GM18511 (cell line): ENCODE measurements at regions not wholly inside any gene's neighbourhood (a gene's known extent, or its start where the extent isn't known, plus 50 kb on each side); places are given as distances from the start of the nearest gene placed in this dataset.

ENCODE experiments used
- ATAC-seq: cut with Tn5 transposase; IDR thresholded peaks from one replicate; pipeline ENCODE4 v1.9.1; 2021; ENCODE audit warnings: mild to moderate bottlenecking, moderate library complexity; ENCODE audit not compliant: unreplicated experiment

DNA sequence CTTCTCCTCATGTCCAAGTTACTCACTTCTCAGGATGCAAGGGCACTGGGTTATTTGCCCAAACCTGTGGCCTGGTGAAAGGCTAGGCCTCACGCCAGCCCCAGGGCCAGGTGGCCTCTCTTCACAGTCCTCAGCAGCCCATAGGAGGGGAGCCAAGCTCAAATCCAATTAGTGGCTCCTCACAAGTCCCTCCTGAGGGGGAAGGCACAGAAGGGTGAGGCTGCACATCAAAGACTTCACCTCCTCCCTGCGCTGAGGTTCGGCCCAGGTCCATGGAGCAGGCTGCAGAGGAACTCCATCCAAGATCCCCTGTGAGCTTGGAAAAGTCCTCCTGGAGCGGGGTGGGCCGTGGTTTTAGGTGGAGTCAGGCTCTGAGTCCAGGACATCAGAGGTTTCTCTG is 320.0 kb downstream of the FOXL1 start:
- ATAC-seq = no peak

DNA sequence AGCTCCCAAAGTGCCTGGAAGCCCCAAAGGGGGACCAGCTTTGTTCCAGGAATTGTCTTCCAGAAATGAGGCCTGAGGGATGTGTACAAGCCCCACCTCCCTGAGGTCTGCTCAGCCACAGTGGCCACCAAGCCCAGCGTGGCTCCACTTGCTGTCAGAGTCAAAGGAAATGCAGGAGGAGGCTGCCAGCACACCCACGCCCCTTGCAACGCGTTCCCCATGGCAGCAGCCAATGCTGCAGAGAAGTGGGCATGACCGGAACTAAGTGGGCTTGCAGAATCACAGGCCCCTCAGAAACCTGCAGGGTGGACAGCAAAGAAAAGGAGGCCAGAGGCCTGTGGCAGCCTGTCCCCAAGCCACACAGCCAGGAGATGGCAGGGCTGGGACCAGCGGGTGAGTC is 320.8 kb downstream of the FOXL1 start:
- no peak for ATAC-seq

DNA sequence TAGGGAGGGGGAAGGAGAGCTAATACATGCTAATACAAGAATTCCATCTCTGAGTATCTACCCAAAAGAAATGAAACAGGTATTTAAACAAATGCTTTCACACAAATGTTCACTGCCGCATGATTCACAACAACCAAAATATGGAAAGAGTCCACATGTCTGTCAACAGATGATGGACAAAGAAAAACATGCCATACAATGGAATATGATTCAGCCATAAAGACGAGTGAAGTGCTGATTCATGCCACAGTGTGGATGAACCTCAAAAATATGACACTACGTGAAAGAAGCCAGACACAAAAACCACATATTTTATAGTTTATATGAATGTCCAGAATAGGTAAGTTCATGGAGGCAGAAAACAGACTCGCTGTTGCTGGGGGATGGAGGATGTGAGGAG is 321.4 kb downstream of the FOXL1 start:
- ATAC-seq = no peak

DNA sequence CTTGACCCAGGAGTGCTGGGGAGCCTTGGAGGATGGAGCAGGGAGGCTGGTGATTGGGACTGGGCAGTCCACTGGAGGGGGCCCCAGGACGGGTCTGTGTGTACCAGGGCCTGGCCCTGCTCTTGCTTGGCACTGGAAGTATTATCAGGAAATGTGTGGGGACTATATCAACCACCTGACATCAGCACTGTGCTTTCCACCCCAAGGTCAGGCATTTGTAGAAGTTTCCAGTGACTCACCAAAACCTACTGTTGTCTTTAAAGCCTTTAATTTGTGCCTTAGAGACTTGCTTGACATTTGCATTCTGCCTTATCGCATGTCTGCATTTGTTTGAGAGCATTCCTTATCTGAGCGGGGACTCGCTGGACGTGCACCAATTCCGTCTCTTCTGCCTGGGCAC is 323.1 kb downstream of the FOXL1 start:
- ATAC-seq = no peak

DNA sequence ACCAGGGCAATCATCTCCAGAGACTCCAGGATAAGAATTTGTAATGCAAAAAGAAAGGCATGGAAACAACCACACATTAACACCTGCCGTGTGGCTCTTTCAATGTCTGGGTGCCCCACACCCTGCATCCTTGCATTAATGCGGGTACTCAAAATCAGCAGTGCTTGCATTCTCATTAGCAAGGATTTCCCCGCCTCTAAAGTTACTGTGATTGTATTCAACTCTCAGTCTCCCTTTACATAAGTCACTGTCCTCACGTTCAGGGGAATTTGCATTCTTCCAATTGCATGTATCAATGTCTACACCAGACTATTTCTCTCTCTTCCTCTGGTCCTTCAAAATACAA is 324.3 kb downstream of the FOXL1 start:
- ATAC-seq = no peak

DNA sequence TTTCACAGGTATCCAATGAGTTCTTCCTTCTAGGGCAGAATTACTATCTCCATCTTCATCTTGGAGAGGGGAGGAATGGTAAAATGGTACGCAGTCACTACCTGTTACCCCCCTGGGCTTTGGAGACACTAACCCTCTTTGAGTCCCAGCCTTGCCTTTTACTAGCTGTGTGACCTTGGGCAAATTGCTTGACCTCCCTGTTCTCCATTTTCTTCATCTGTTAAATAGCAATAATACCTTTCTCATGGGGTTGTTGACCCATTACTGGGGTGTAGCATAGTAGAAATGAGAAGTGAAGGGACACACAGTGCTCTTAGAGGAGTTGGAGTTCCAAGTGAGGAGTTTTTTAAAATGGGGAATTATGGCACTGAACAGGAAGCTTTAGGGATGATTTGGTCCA is 324.7 kb downstream of the FOXL1 start:
- no peak for ATAC-seq

DNA sequence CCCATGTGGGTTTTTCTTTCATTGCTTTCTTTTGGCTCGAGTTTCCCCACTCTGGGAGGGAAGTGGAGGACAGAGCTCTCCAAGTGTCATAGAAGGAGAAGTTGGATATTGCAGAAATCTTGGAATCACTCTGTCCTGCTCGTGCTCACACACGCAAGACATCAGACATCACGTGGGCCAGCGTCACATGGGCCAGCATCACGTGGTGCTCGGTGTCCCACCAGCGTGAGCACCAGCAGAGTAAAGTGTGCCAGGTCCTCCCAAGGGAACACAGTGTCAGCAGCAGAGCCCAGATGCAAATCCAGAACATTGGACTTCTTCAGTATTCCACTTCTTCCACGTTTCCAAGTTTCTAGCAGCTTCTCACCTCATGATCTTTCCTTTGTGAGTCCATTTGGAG is 327.0 kb downstream of the FOXL1 start:
- no peak for ATAC-seq

DNA sequence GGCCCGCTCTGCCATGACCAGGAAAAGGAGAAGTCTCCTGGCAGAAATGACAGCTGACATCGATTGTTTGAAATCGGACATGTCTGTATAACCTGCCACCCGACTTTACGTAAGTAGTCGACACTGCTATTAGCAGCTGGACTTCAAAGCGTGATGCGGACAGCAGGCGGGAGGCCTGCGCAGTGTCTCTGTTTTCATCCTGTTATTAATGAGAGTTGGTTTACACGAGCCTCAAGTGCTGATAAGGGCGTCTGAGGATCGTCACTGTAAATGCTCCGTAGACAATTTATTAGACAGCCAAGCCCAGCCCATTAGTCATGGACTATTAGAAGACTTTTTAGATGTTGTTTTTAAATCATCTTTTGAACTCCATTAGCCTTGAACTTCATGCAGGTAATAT is 328.3 kb downstream of the FOXL1 start:
- ATAC-seq = no peak

DNA sequence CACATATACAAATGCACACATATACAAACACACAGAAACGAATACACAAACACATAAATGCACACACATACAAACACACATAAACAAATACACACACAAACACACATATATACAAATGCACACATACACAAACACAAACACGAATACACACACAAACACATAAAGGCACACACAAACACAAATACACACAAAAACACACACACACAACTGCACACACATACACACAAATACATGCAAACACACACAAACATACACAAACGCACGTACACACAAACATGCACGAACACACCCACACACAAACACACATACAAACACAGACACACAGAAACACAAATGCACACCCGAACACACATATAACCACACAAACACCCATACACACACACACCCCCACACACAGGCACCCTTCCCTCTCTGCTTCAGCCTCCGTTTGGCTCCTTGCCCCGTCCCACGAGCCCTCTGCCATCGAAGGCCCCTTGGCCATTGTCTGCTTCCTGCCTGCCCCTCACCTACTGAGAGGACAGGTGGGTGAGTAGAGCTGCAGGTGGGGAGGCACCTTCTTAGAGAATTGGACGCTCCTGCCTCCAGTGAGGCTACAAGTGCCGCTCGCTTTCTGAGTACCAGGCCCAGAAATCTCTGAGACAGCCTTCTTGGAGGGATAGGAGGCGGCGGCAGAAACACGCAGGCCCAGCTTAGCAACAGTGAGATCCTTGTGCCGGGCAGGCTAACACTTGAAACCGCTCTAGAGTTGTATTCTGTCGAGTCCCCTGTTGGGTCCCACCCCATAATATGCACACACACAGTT is 331.2 kb downstream of the FOXL1 start:
- ATAC-seq = no peak

DNA sequence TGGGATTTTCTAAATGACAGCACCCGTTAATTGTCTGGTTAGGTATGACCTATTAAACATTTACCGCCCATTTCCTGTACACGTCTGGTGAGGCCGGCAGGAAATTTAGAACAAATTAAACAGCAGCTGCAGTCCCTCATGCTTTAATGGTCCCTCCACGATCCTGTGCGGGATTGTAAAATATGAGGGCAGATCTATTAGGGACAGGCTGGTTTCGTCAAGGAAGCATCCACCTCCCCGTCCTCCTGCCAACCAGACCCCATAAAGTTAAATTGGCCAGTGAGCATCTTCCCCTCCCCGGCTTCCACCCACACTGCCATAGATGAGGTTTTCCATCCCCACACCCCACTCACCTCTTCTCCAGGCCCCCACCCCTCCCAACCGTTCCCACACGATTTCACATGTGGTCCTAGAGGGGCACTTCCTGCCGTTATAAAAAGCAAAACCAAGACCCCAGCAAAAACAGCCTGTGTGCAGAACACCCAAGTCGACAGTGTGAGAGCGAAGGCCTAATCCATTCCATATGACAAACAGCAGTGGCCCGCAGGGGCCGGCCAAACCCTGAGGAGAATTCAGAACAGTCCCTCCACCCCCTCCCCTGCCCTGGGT is 331.9 kb downstream of the FOXL1 start:
- no peak for ATAC-seq

DNA sequence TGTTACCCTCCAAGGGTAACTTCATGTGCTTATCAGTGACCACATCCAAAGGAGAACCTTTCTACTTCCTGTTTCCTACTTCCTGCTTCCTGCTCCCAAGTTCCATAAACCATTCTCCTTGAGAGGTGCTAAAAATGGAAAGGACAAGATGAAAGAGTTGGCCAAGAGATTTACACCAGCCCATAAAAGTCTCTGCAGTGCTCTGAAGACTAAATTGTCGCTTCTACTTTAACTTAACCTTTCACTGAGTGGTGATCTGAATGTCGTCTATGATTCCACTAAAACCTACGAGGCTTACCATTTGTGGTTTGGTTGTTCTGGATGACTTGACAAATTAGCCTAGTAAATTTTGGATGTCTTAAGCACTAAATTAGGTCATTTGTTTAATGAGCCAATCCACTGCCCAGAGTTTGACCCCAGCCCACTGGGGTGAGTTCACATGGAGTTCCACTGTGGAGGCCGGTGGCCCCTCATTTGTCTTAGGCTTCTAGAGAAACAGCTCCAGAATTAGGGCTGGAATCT is 333.1 kb downstream of the FOXL1 start:
- ATAC-seq = no peak

DNA sequence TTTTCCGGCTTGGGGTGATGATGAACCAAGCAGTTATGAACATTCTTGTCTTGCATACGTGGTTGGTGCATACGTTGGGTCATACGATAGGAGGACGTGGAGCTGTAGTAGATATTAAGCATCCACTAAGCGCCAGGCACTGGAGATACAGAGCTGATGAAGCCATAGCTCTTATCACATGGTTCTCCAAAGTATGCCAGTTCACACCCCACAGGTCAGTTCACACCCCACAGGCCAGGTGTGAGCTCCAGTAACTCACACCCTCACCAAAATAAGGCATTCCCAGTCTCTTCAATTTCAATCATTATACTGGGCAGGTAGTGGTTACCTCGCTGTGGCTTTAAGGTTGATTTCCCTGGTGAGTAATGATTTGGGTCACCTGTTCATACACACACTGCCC is 335.5 kb downstream of the FOXL1 start:
- no peak for ATAC-seq

DNA sequence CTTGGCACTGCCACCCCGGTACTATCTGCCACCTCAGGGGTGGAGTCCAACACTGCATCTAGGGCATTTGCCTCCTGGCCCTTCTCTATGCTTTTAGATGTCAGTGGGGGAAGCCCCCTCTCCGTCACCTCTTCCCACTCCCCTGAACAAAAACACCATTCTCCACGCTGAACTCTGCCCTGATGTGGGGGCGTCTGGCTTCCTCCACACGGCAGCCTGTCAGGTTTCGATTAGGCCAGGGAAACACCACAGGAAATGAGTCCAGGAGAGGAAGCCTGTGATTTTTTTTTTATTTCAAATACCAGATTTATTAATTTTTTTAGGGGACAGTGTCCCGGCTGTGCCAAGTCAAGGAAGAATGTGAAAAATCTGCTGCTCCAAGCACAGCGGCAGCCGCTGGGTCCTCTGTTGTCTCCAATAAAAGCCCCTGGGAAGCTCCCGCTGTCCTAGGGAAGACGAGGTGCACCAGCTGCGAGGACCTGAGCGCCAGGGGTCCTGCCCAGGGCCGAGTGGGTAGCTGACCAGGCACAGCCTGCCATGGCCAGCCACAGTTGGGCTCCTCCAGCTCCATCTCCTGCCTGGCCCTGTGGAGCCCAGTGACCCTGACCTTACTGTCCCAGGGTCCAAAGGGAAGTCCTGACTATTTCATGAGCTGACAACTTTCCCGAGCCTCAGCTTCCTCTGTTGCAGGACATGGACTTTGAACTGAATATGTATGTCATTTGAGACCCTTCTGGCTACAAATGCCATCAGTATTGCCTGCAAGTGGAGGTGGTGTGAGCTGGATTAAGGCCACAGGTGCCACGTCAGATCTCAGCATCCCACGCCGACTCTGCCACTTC is 336.7 kb downstream of the FOXL1 start:
- ATAC-seq = no peak

DNA sequence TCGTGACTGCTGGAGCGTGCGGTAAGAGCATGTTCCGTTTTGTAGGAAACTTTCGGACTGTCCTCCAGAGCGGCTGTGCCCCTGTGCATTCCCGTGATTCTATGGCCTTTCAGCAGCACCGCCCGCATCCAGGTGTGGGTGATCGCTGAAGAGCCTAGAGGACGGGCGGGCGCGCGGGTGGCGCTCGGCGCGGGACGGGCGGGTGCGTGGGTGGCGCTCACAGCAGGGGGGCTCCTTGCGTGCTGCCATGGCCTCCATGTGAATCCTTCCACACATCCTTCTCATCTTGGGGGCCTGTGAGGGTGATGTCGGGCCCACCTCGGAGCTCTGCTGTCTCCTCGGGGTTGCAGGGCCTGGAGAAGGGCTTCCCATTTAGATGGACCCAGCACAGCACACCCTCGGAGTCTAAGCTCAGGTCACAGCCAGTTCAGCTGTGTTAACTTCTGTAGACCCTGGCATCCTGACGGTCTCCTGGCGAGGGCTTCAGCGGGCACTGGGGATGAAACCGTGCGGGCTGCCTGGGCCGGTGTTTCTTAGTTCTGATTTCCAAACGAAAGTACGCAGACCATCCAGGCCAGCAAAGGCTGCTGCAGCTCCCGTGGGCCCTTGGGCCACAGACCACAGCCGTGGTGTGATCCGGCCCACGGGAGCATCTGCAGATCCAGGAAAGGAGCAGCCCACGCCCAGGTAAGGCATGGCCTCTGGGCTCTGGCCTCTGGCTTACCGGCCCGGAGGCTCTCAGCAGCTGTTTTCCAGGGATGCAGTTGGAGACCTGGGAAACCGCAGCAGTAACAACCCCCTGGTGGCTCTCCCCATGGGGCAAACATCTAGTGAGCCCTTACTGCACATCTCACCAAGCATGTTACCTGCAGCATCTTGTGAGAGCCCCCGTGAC is 339.4 kb downstream of the FOXL1 start:
- ATAC-seq = no peak

DNA sequence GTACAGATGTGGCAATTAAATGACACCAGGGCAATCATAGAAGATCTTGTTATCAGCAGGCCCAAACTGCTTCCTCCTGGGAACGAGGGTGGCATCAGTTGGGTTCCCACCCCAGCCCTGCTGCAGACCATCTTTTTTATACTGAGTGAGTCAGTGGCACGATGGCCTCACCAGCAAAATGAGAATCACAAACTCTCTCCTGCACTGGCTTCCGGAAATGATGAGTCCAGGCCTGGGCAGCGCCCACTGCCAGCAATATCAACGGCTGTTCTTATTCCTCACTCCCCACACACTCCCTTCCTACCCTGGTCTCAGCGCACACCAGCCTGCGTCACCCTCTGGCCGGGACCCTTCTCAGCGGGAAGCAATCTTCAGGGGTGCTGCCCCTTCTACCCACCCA is 340.3 kb downstream of the FOXL1 start:
- ATAC-seq = no peak

DNA sequence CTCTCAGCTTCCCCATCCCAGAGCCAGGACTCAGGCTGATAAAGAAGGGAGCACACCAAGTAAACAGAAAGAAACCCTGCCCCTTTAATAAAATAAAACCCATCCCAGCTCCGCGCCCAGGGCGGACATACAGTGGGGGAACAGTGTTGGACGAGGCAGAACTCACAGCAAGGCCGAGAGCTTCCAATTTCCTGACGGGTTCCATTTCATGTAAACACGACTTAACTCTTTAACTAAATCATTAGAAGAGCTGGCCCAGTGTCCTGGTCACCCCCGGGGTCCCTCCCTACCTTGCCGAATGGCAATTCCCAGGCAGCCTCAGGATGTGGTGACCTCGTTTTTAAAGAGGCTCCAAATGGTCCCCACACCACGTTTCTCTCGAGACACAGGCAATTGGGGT is 340.7 kb downstream of the FOXL1 start:
- no peak for ATAC-seq

DNA sequence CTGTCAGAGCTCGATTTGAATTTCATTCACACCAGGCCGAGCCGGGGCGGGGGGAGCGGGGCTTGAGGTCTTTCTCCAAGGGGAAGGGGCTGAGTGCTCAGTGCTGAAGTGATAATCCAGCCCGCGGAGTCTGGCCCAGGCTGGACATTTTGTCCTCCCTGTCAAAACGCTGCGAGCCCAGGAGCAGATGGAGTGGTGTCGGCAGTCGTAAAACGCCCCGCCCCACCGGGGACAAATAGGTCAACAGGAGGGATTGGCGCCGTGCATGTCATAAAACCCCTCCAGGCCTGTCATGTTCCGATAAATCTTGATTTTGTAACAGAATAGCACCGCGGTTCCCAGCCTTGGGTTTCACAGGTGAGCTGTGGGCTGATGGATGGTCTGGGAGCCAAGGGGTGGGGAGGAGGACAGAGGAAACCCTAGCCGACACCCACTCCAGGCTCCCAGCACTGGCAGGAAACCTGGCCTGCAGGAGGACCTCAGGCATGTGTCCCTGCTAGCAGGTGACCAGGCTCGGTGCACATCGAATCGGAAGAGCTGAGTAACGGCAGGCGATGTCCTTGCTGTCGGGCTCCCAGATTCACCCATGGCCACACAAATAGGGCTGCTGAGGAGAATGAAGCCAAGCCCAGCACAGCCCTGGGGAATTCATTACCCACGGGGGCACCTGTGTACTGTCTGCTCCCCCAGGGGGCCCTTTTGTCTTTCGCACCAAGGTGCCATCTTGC is 341.4 kb downstream of the FOXL1 start:
- no peak for ATAC-seq

DNA sequence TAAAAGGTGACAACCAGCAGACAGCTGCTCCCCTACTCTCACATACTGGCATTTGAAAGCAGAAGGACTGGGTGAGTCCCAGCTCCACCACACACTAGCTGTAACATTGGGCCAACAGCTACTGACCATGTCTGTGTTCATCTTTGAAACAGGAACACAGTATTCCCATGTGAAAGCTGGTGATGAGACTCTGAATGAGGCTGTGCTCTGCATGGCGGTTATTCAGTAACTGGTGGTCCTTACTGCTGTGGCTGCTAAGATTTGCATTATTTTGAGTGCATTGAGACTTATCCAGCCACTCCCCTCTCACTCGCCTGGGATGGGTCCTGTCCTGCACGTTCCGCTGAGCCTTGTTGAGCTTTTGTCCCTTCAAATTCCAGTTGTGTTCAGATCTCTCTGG is 342.9 kb downstream of the FOXL1 start:
- ATAC-seq = no peak

DNA sequence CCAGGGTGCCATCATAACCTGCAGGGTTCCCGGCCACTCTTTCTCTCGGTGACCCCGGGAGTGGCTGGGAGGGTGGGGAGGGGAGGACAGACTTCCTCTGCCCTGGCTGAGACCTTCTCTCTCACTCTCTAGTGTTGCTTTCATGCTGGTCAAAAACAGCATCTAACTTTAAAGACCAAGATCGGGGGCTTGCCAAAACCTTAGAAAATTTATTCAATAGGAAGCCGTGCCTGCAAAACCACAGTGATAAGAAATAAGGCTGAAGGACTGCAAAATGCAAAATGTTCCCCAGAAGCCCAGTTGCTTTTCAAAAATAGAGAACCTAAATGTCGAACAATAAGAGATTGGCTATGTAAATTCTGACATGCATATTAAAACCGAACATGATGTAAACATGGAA is 344.0 kb downstream of the FOXL1 start:
- no peak for ATAC-seq

DNA sequence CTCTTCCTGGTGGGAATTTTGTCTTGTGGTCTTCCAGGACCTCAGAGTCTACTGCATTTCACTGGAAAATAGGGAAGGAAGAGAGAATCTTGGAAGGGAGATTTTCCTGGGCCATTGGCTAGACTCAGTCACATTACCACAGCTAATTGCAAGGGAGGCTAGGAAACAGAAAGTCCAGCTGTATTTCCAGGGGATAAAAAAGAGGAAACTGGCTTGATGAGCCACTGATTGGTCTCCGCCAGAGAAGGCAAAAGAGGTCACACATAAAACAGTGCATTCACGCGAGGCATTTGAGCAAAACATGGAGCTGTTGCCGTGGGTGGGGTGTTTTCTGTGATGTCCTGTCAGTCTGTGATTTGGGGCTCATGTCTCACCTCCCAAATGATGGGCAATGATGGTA is 345.3 kb downstream of the FOXL1 start:
- ATAC-seq = no peak
